ENCODE measurements at regions not wholly inside any gene's neighbourhood (a gene's known extent, or its start where the extent isn't known, plus 50 kb on each side); places are given as distances from the start of the nearest gene placed in this dataset.
A peak's percentile ranks its signal among the peaks of the same experiment; 100 is the strongest.
"Not testable (repeated sequence)": the region's sequence is repeated elsewhere in the genome, so short reads cannot be mapped to it uniquely, and the experiment has no call there.

- no peak for DNase-seq
Measured at GRCh38 chr7:91717681-91718470, 162.6 kb downstream of the MTERF1 start.

GRCh38 chr7:91719008-91719407, 161.5 kb downstream of the MTERF1 start:
- no peak for DNase-seq

GRCh38 chr7:91720260-91720937, 160.1 kb downstream of the MTERF1 start:
- DNase-seq = no peak

GRCh38 chr7:91722831-91723230, 157.7 kb downstream of the MTERF1 start:
- DNase-seq = no peak

GRCh38 chr7:91729046-91729445, 151.5 kb downstream of the MTERF1 start:
- not testable (repeated sequence) for DNase-seq

GRCh38 chr7:91731976-91732375, 148.5 kb downstream of the MTERF1 start:
- no peak for DNase-seq

- no peak for DNase-seq
Measured at GRCh38 chr7:91749418-91749817, 131.1 kb downstream of the MTERF1 start.

- no peak for DNase-seq
Measured at GRCh38 chr7:91750091-91750490, 130.4 kb downstream of the MTERF1 start.

- DNase-seq = no peak
Measured at GRCh38 chr7:91752102-91752501, 128.4 kb downstream of the MTERF1 start.

- DNase-seq = not testable (repeated sequence)
Measured at GRCh38 chr7:91754280-91754679, 126.2 kb downstream of the MTERF1 start.

GRCh38 chr7:91755121-91755520, 125.4 kb downstream of the MTERF1 start:
- not testable (repeated sequence) for DNase-seq

GRCh38 chr7:91759205-91759863, 121.2 kb downstream of the MTERF1 start:
- no peak for DNase-seq

GRCh38 chr7:91767820-91768219, 112.7 kb downstream of the MTERF1 start:
- DNase-seq = no peak

GRCh38 chr7:91771394-91771793, 109.1 kb downstream of the MTERF1 start:
- no peak for DNase-seq

GRCh38 chr7:91771921-91772815, 108.3 kb downstream of the MTERF1 start:
- no peak for DNase-seq

GRCh38 chr7:91776171-91776570, 104.3 kb downstream of the MTERF1 start:
- DNase-seq = no peak

- no peak for DNase-seq
Measured at GRCh38 chr7:91777522-91777921, 103.0 kb downstream of the MTERF1 start.

- DNase-seq = no peak
Measured at GRCh38 chr7:91778416-91778815, 102.1 kb downstream of the MTERF1 start.

- no peak for DNase-seq
Measured at GRCh38 chr7:91780521-91780920, 100.0 kb downstream of the MTERF1 start.

GRCh38 chr7:91784469-91784868, 96.0 kb downstream of the MTERF1 start:
- DNase-seq = peak; percentile 54

GRCh38 chr7:91787931-91788330, 92.6 kb downstream of the MTERF1 start:
- DNase-seq = no peak

GRCh38 chr7:91789086-91789485, 91.4 kb downstream of the MTERF1 start:
- DNase-seq = no peak

- no peak for DNase-seq
Measured at GRCh38 chr7:91789558-91789957, 90.9 kb downstream of the MTERF1 start.
